ENCODE measurements at regions not wholly inside any gene's neighbourhood (a gene's known extent, or its start where the extent isn't known, plus 50 kb on each side); places are given as distances from the start of the nearest gene placed in this dataset.

- Histone ChIP-seq H3K36me3 (ENCODE audit: low read length) (no peaks in the 10 kb centered on the region), H3F3A (ENCODE audit: insufficient read depth) (no peaks in the 10 kb centered on the region), H4K20me1 (ENCODE audit: low read depth, low read length) (no peaks in the 10 kb centered on the region), H2AFZ (ENCODE audit: low read depth, low read length, severe bottlenecking) (no peak overlapping the region), H3K27me3 (ENCODE audit: low read length) (no peaks in the 10 kb centered on the region), H3K9me3 (ENCODE audit: insufficient read depth, low read length) (no peaks in the 10 kb centered on the region), H3K4me3 (ENCODE audit: insufficient read depth, low read length, poor library complexity, severe bottlenecking) (no peak overlapping the region), H3K9ac (ENCODE audit: low read length) (no peak overlapping the region), H3K79me2 (ENCODE audit: insufficient read depth, low read length) (no peaks in the 10 kb centered on the region), H3K4me2 (ENCODE audit: low read depth, low read length, poor library complexity, severe bottlenecking) (no peak overlapping the region), H3K27ac (ENCODE audit: low read depth, low read length) (no peak overlapping the region), H3K9me2 (replicated peaks; ENCODE audit: insufficient read depth, low read length) (no peaks in the 10 kb centered on the region)
- no peak for TF ChIP-seq EZH2phosphoT487 (conservative IDR thresholded peaks at IDR 0.05; ENCODE audit: low read length)
Measured at GRCh38 chr15:53437366-53437765, 322.1 kb downstream of the WDR72 start.

DNA sequence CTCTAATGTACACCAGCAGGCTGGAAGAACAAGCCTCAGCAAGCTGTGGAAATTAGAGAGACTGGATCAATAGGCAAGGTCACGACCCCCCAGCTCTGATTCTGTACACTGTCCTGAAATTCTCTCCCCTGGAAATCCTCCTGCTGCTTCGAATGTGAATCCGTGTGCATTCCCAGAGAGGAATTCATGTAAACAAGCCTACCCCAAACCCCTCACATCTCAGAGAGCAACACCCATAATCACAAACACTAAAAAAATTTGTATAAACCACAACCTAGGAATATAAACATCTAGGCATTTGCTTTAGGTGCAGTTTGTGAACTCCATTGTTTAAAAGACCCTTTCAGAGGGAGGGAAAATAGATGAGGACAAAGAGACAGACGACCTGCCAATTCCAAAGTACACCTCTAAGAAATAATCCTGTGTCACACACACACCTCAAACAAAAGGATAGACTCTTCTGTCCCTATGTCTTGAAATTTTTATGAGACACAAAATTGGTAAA lies 325.2 kb downstream of the WDR72 start:
- no peak for TF ChIP-seq EZH2phosphoT487 (conservative IDR thresholded peaks at IDR 0.05; ENCODE audit: low read length)
- TF ChIP-seq, protein P1, sequence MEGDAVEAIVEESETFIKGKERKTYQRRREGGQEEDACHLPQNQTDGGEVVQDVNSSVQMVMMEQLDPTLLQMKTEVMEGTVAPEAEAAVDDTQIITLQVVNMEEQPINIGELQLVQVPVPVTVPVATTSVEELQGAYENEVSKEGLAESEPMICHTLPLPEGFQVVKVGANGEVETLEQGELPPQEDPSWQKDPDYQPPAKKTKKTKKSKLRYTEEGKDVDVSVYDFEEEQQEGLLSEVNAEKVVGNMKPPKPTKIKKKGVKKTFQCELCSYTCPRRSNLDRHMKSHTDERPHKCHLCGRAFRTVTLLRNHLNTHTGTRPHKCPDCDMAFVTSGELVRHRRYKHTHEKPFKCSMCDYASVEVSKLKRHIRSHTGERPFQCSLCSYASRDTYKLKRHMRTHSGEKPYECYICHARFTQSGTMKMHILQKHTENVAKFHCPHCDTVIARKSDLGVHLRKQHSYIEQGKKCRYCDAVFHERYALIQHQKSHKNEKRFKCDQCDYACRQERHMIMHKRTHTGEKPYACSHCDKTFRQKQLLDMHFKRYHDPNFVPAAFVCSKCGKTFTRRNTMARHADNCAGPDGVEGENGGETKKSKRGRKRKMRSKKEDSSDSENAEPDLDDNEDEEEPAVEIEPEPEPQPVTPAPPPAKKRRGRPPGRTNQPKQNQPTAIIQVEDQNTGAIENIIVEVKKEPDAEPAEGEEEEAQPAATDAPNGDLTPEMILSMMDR (IDR thresholded peaks at IDR 0.05; ENCODE audit: insufficient read depth, low read length, poor library complexity, severe bottlenecking) = no peak
- H3K9me3 ChIP-seq (ENCODE audit: insufficient read depth, low read length) = no peaks in the 10 kb centered on the region
- no peak overlapping the region for H3K4me3 ChIP-seq (ENCODE audit: insufficient read depth, low read length, poor library complexity, severe bottlenecking)
- H3K9me2 ChIP-seq (replicated peaks; ENCODE audit: insufficient read depth, low read length) = no peaks in the 10 kb centered on the region
- H3K27ac ChIP-seq (ENCODE audit: low read depth, low read length) = no peak overlapping the region
- H3F3A ChIP-seq (ENCODE audit: insufficient read depth) = no peaks in the 10 kb centered on the region
- H3K4me2 ChIP-seq (ENCODE audit: low read depth, low read length, poor library complexity, severe bottlenecking) = no peak overlapping the region
- no peak overlapping the region for H3K9ac ChIP-seq (ENCODE audit: low read length)
- H4K20me1 ChIP-seq (ENCODE audit: low read depth, low read length) = no peaks in the 10 kb centered on the region
- no peak overlapping the region for H2AFZ ChIP-seq (ENCODE audit: low read depth, low read length, severe bottlenecking)
- H3K79me2 ChIP-seq (ENCODE audit: insufficient read depth, low read length) = no peaks in the 10 kb centered on the region
- no peaks in the 10 kb centered on the region for H3K36me3 ChIP-seq (ENCODE audit: low read length)
- no peaks in the 10 kb centered on the region for H3K27me3 ChIP-seq (ENCODE audit: low read length)

GRCh38 chr15:53416219-53416940 lies 343.1 kb downstream of the WDR72 start:
- Histone ChIP-seq H3K27me3 (ENCODE audit: low read length) (no peaks in the 10 kb centered on the region), H3K4me3 (ENCODE audit: insufficient read depth, low read length, poor library complexity, severe bottlenecking) (no peak overlapping the region), H4K20me1 (ENCODE audit: low read depth, low read length) (no peaks in the 10 kb centered on the region), H2AFZ (ENCODE audit: low read depth, low read length, severe bottlenecking) (no peak overlapping the region), H3K36me3 (ENCODE audit: low read length) (no peaks in the 10 kb centered on the region), H3K9me2 (replicated peaks; ENCODE audit: insufficient read depth, low read length) (no peaks in the 10 kb centered on the region), H3K9ac (ENCODE audit: low read length) (no peak overlapping the region), H3F3A (ENCODE audit: insufficient read depth) (no peaks in the 10 kb centered on the region), H3K4me2 (ENCODE audit: low read depth, low read length, poor library complexity, severe bottlenecking) (no peak overlapping the region), H3K79me2 (ENCODE audit: insufficient read depth, low read length) (no peaks in the 10 kb centered on the region), H3K9me3 (ENCODE audit: insufficient read depth, low read length) (no peaks in the 10 kb centered on the region), H3K27ac (ENCODE audit: low read depth, low read length) (no peak overlapping the region)
- TF ChIP-seq EZH2phosphoT487 (conservative IDR thresholded peaks at IDR 0.05; ENCODE audit: low read length) = no peak
- TF ChIP-seq, protein P1 (IDR thresholded peaks at IDR 0.05; ENCODE audit: insufficient read depth, low read length, poor library complexity, severe bottlenecking) = no peak

- no peak overlapping the region for H3K4me2 ChIP-seq (ENCODE audit: low read depth, low read length, poor library complexity, severe bottlenecking)
Measured at GRCh38 chr15:53414167-53414566, 345.3 kb downstream of the WDR72 start.

More at GRCh38 chr15:53414167-53414566, 345.3 kb downstream of the WDR72 start:
- no peak overlapping the region for H3K9ac ChIP-seq (ENCODE audit: low read length)
- TF ChIP-seq, protein P1 (IDR thresholded peaks at IDR 0.05; ENCODE audit: insufficient read depth, low read length, poor library complexity, severe bottlenecking) = no peak
- no peak for TF ChIP-seq EZH2phosphoT487 (conservative IDR thresholded peaks at IDR 0.05; ENCODE audit: low read length)
- no peaks in the 10 kb centered on the region for H3K9me3 ChIP-seq (ENCODE audit: insufficient read depth, low read length)
- H2AFZ ChIP-seq (ENCODE audit: low read depth, low read length, severe bottlenecking) = no peak overlapping the region
- no peak overlapping the region for H3K27ac ChIP-seq (ENCODE audit: low read depth, low read length)
- H3K9me2 ChIP-seq (replicated peaks; ENCODE audit: insufficient read depth, low read length) = no peaks in the 10 kb centered on the region
- H3K79me2 ChIP-seq (ENCODE audit: insufficient read depth, low read length) = no peaks in the 10 kb centered on the region
- H3K4me3 ChIP-seq (ENCODE audit: insufficient read depth, low read length, poor library complexity, severe bottlenecking) = no peak overlapping the region
- no peaks in the 10 kb centered on the region for H3K36me3 ChIP-seq (ENCODE audit: low read length)
- no peaks in the 10 kb centered on the region for H3F3A ChIP-seq (ENCODE audit: insufficient read depth)
- H4K20me1 ChIP-seq (ENCODE audit: low read depth, low read length) = no peaks in the 10 kb centered on the region
- no peaks in the 10 kb centered on the region for H3K27me3 ChIP-seq (ENCODE audit: low read length)

All from SU-DHL-6 (cell line).